Subcutaneous abdominal adipose tissue (tissue), 5 donors: ENCODE measurements at regions not wholly inside any gene's neighbourhood (a gene's known extent, or its start where the extent isn't known, plus 50 kb on each side); places are given as distances from the start of the nearest gene placed in this dataset.

Experiments
- H3K27ac ChIP-seq: one replicate; pipeline ENCODE4 v1.7.0; 2013; ENCODE audit warnings: low read depth, mild to moderate bottlenecking, inconsistent platforms, low read length, moderate library complexity
- H3K27me3 ChIP-seq, 5 donors: one replicate each; pipeline ENCODE4 v1.7.0; 2013; ENCODE audit warnings: low read length in 5 of 5, inconsistent platforms in 1 of 5; ENCODE audit not compliant: control insufficient read depth in 5 of 5, insufficient read depth in 4 of 5
- H3K36me3 ChIP-seq, 5 donors: one replicate each; pipeline ENCODE4 v1.7.0; 2013; ENCODE audit warnings: low read length in 5 of 5; ENCODE audit not compliant: control insufficient read depth in 5 of 5, insufficient read depth in 5 of 5
- H3K4me1 ChIP-seq, 5 donors: one replicate each; pipeline ENCODE4 v1.7.0; 2013; ENCODE audit warnings: low read length in 5 of 5, mild to moderate bottlenecking in 3 of 5, moderate library complexity in 1 of 5; ENCODE audit not compliant: control insufficient read depth in 5 of 5, insufficient read depth in 5 of 5
- H3K4me3 ChIP-seq, 5 donors: one replicate each; pipeline ENCODE4 v1.7.0; 2013; ENCODE audit warnings: low read length in 5 of 5, low read depth in 1 of 5
- H3K9ac ChIP-seq, 5 donors: one replicate each; pipeline ENCODE4 v1.7.0; 2013; ENCODE audit warnings: low read length in 5 of 5, mild to moderate bottlenecking in 4 of 5, moderate library complexity in 3 of 5
- H3K9me3 ChIP-seq, 5 donors: one replicate each; pipeline ENCODE4 v1.7.0; 2013; ENCODE audit warnings: low read length in 5 of 5; ENCODE audit not compliant: control insufficient read depth in 5 of 5
- donor health status: healthy.
- donor health status: healthy.
- donor health status: healthy.
- donor health status: healthy.
- donor health status: healthy.

DNA sequence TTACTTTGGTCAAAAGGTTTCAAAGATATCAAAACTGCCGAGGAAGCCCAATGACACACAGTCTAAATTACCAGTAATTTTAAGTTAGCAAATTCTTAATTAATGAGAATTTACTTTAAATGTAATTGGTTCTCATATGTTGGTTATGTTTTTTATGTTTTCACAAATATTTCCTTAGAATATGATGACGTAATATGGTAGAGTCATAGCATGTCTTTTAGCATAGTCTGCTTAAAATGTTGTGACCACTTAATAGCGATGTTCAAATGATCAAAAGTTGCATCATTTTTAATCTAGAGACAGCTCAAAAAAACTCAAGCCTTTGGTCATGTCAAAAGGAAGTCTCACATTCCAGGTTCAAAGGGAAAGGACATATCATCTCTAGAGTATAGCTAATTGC lies 123.3 kb upstream of the ST6GAL2 start:
- H3K9me3 ChIP-seq: no peaks in the 10 kb centered on the region
- H3K4me3 ChIP-seq: no peak overlapping the region
- H3K27ac ChIP-seq: no peak overlapping the region
- H3K27me3 ChIP-seq: no peaks in the 10 kb centered on the region
- no peaks in the 10 kb centered on the region for H3K4me1 ChIP-seq
- H3K9ac ChIP-seq: no peak overlapping the region
- no peaks in the 10 kb centered on the region for H3K36me3 ChIP-seq

DNA sequence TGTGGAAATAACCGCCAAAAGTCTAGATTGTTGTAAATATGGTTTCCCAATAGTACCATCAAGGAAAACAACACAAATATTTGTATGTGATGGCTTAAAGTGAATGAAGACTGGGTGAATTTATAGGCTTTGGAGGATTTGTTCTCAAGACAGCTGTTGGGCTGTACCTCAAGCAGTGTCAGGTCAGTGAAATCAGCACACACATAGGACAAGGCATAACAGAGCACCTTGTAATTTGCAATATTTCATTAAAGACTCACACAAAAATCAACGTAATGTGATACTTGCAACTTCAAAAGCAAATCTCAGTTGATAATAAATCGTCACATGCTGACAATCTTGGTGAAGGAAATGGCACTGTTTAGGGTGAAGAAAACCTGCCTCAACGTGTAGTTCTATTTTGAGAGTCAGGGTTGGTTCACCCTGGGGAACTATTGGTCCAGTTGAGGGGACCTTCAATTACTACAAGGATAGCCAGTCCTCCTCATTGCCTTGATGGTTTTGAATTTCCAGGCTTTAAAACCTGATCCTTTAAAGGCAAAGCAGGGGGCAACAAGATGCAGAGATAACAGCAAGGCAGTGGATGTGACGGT lies 126.8 kb upstream of the ST6GAL2 start:
- Histone ChIP-seq H3K9ac (no peak overlapping the region), H3K4me3 (no peak overlapping the region), H3K27ac (no peak overlapping the region), H3K9me3 (no peaks in the 10 kb centered on the region), H3K27me3 (no peaks in the 10 kb centered on the region), H3K36me3 (no peaks in the 10 kb centered on the region), H3K4me1 (no peaks in the 10 kb centered on the region)

GRCh38 chr2:107013884-107014283 lies 127.9 kb upstream of the ST6GAL2 start:
- Histone ChIP-seq H3K4me1 (no peaks in the 10 kb centered on the region), H3K27me3 (no peaks in the 10 kb centered on the region), H3K4me3 (no peak overlapping the region), H3K9ac (no peak overlapping the region), H3K27ac (no peak overlapping the region), H3K9me3 (no peaks in the 10 kb centered on the region), H3K36me3 (no peaks in the 10 kb centered on the region)

- no peak overlapping the region for H3K4me3 ChIP-seq
- H3K9ac ChIP-seq: no peak overlapping the region
- no peak overlapping the region for H3K27ac ChIP-seq
- H3K36me3 ChIP-seq: no peaks in the 10 kb centered on the region
- no peaks in the 10 kb centered on the region for H3K4me1 ChIP-seq
- H3K27me3 ChIP-seq: no peaks in the 10 kb centered on the region
- no peaks in the 10 kb centered on the region for H3K9me3 ChIP-seq
These were observed 132.4 kb upstream of the ST6GAL2 start for GRCh38 chr2:107018366-107018765.

DNA sequence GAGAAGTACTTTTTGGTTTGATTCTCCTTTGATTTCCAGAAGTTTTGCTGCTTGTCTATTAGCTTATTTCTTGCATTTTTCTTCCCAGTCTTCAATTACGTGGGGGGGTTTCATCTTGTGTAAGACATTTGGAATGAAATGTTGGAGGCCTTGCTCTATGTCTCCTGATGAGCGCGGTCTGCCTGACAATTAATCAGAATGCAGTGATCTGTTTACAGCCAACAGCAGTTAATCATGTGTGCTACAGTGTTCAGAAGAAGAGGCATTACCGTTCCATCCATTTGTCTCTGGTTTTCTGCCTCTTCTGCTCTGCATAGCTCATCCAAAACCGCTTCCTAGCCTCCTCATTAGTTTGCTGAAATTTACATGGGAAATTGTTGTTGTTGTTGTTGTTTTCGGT lies 134.4 kb upstream of the ST6GAL2 start:
- Histone ChIP-seq H3K27me3 (no peaks in the 10 kb centered on the region), H3K9me3 (no peaks in the 10 kb centered on the region), H3K4me1 (no peaks in the 10 kb centered on the region), H3K4me3 (no peak overlapping the region), H3K27ac (no peak overlapping the region), H3K36me3 (no peaks in the 10 kb centered on the region), H3K9ac (no peak overlapping the region)

DNA sequence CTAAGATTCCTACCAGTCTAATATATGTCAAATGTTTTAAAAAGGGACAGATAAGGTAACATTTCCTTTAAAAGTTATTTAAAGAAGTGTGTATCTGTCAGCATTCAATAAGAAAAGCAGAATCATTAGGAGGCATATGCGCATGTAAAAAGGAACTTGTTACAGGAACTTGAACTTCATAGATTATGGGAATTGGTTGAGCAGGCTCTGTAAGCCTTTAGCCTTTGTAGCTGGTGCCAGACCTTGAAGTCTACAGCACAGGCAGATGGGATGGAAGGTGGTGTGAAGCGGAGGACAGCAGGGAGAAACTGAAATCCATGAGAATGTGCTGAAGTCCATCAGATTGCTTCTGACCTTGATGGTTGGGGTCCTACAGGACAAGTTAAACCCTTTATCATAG lies 138.3 kb upstream of the ST6GAL2 start:
- Histone ChIP-seq H3K9me3 (no peaks in the 10 kb centered on the region), H3K4me1 (no peaks in the 10 kb centered on the region), H3K27me3 (no peaks in the 10 kb centered on the region), H3K27ac (no peak overlapping the region), H3K36me3 (no peaks in the 10 kb centered on the region), H3K4me3 (no peak overlapping the region), H3K9ac (no peak overlapping the region)

DNA sequence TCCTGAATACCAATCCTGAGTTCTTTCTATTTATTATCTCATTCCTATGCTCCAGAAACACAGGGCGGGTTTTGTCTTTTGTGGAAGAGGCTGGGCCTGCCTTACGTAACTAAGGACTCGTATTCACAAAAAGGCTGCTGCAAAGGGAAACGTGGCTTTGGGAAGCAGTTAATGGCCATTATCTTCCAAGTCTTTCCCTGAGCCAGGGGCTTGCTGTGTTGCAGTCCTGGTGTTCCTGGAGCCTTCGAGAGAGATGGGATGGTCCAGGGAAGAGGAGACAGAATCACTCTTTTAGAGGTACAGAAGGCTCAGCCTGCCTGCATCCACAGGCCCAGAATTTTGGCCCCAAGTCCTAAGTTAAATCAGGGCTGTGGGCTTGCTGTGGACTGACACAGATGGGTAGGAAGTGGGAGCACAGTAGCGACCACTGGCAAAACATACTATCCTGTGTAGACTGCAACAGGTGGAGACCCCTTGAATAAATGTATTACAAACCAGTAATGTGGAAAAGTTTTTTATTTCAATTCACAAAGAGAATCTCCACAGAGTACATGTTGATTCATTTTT lies 139.4 kb upstream of the ST6GAL2 start:
- Histone ChIP-seq H3K36me3 (no peaks in the 10 kb centered on the region), H3K9me3 (no peaks in the 10 kb centered on the region), H3K4me3 (no peak overlapping the region), H3K27ac (no peak overlapping the region), H3K4me1 (no peaks in the 10 kb centered on the region), H3K27me3 (no peaks in the 10 kb centered on the region), H3K9ac (no peak overlapping the region)

- no peak overlapping the region for H3K9ac ChIP-seq
- H3K4me3 ChIP-seq: no peak overlapping the region
- no peaks in the 10 kb centered on the region for H3K9me3 ChIP-seq
- H3K36me3 ChIP-seq: no peaks in the 10 kb centered on the region
- no peaks in the 10 kb centered on the region for H3K4me1 ChIP-seq
- H3K27me3 ChIP-seq: no peaks in the 10 kb centered on the region
- no peak overlapping the region for H3K27ac ChIP-seq
These were observed 140.0 kb upstream of the ST6GAL2 start for GRCh38 chr2:107025869-107026380.

DNA sequence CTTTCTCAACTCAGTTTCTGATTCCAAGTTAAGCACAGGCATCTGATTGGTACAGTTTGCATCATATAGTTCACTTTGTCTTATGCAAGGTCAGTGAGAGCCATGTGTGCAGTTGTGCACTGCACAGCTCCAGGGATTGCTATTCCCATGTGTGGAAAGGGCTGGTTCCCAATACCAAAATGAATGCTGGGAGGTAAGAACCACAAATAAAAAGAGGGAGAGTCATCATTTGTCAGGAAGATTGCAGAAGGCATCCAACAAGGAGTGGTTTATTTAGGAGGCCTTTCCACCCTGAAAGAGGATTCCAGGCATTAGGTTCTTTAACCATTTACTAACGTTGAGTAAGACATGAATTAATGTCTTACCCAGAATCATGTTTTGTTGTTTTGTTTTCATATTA lies 141.2 kb upstream of the ST6GAL2 start:
- no peaks in the 10 kb centered on the region for H3K36me3 ChIP-seq
- no peaks in the 10 kb centered on the region for H3K9me3 ChIP-seq
- no peaks in the 10 kb centered on the region for H3K27me3 ChIP-seq
- H3K4me3 ChIP-seq: no peak overlapping the region
- H3K27ac ChIP-seq: no peak overlapping the region
- H3K4me1 ChIP-seq: no peaks in the 10 kb centered on the region
- no peak overlapping the region for H3K9ac ChIP-seq

GRCh38 chr2:107027810-107028209 lies 141.8 kb upstream of the ST6GAL2 start:
- no peaks in the 10 kb centered on the region for H3K27me3 ChIP-seq
- no peak overlapping the region for H3K27ac ChIP-seq
- H3K9ac ChIP-seq: no peak overlapping the region
- H3K9me3 ChIP-seq: no peaks in the 10 kb centered on the region
- no peaks in the 10 kb centered on the region for H3K4me1 ChIP-seq
- no peaks in the 10 kb centered on the region for H3K36me3 ChIP-seq
- no peak overlapping the region for H3K4me3 ChIP-seq
